Tibial nerve (tissue), 4 donors: ENCODE measurements at regions not wholly inside any gene's neighbourhood (a gene's known extent, or its start where the extent isn't known, plus 50 kb on each side); places are given as distances from the start of the nearest gene placed in this dataset.
A peak's percentile ranks its signal among the peaks of the same experiment; 100 is the strongest.

Experiments used
- DNase-seq, 2 donors: peaks; one replicate each; pipeline ENCODE4 v3.0.0-alpha.2; 2019; ENCODE audit warnings: low spot score in 2 of 2
- H3K27ac ChIP-seq, 4 donors: fragments of 200-600 bp; sonication (generic) in 3 of 4; one replicate each; pipeline ENCODE4 v1.5.1; 2017 to 2019; ENCODE audit warnings: mild to moderate bottlenecking in 1 of 4
- H3K27me3 ChIP-seq, 2 donors: fragments of 200-600 bp; sonication (generic) in 1 of 2; one replicate each; pipeline versions ENCODE4 v1.5.1 to v1.6.0; 2017 to 2019
- H3K36me3 ChIP-seq, 3 donors: fragments of 200-600 bp; sonication (generic); one replicate each; pipeline ENCODE4 v1.5.1; 2018 to 2019
- H3K4me1 ChIP-seq, 4 donors: fragments of 200-600 bp; sonication (generic) in 3 of 4; one replicate each; pipeline ENCODE4 v1.5.1; 2017 to 2019
- H3K4me3 ChIP-seq, 4 donors: fragments of 200-600 bp; sonication (generic) in 3 of 4; one replicate each; pipeline ENCODE4 v1.5.1; 2017 to 2019; ENCODE audit warnings: mild to moderate bottlenecking in 1 of 4, moderate library complexity in 1 of 4
- H3K9me3 ChIP-seq, 4 donors: fragments of 200-600 bp; sonication (generic) in 3 of 4; one replicate each; pipeline ENCODE4 v1.5.1; 2017 to 2019
- EP300 ChIP-seq, 2 donors: sonication (generic); formaldehyde crosslinking; IDR thresholded peaks; one replicate each; pipeline ENCODE4 v1.6.1; 2017; ENCODE audit warnings: antibody characterized with exemption in 2 of 2, mild to moderate bottlenecking in 1 of 2
- POLR2A ChIP-seq, 2 donors: fragments of 450-650 bp; IDR thresholded peaks; one replicate each; pipeline ENCODE4 v1.6.1; 2017; ENCODE audit warnings: antibody characterized with exemption in 2 of 2, mild to moderate bottlenecking in 2 of 2, moderate library complexity in 2 of 2
- WGBS, 2 donors: methylation state at CpG; one replicate each; pipeline ENCODE4 v1.1.5; 2018; 5-methylcytosine and 5-hydroxymethylcytosine counted together
- TF ChIP-seq, protein P1 (sequence below), 5 experiments: fragments of 200-600 bp in 3 of 5; fragments of 450-650 bp in 2 of 5; sonication (generic) in 3 of 5; IDR thresholded peaks; one replicate each; pipeline ENCODE4 v1.5.1; 2016 to 2019; ENCODE audit warnings: antibody characterized with exemption in 5 of 5, mild to moderate bottlenecking in 3 of 5, moderate library complexity in 2 of 5

DNA sequence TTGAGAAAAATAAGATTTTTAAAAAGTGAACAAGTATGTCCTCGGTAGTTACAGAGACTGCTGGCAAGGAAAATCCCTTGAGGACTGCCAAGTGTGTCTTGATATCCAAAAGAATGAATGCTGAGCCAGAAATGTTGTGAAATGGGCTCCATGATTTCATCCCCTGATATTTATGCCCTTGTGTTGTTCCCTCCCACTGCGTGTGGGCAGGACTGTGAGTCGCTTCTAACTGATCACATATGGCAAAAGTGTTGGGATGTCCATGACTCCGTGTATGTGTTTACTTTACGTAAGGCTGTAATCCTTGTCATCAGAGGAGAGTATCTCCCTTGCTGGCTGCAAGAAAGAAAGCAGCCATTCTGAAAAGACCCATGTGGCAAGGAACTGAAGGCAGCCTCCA lies 285.1 kb downstream of the SS18 start:
- no peak overlapping the region for H3K27ac ChIP-seq
- H3K4me3 ChIP-seq: no peak overlapping the region
- no peaks in the 10 kb centered on the region for H3K4me1 ChIP-seq
- 58 to 70% methylated on average over 5 of the region's 5 CpGs for WGBS, 2 donors
- H3K36me3 ChIP-seq: no peaks in the 10 kb centered on the region
- no peaks in the 10 kb centered on the region for H3K27me3 ChIP-seq
- DNase-seq: peak in 1 of 2 donors; percentile 18
- no peaks in the 10 kb centered on the region for H3K9me3 ChIP-seq
- TF ChIP-seq POLR2A (IDR thresholded peaks at IDR 0.05) (no peak), EP300 (IDR thresholded peaks at IDR 0.05) (no peak)
- TF ChIP-seq, protein P1, sequence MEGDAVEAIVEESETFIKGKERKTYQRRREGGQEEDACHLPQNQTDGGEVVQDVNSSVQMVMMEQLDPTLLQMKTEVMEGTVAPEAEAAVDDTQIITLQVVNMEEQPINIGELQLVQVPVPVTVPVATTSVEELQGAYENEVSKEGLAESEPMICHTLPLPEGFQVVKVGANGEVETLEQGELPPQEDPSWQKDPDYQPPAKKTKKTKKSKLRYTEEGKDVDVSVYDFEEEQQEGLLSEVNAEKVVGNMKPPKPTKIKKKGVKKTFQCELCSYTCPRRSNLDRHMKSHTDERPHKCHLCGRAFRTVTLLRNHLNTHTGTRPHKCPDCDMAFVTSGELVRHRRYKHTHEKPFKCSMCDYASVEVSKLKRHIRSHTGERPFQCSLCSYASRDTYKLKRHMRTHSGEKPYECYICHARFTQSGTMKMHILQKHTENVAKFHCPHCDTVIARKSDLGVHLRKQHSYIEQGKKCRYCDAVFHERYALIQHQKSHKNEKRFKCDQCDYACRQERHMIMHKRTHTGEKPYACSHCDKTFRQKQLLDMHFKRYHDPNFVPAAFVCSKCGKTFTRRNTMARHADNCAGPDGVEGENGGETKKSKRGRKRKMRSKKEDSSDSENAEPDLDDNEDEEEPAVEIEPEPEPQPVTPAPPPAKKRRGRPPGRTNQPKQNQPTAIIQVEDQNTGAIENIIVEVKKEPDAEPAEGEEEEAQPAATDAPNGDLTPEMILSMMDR (IDR thresholded peaks at IDR 0.05): no peak

DNA sequence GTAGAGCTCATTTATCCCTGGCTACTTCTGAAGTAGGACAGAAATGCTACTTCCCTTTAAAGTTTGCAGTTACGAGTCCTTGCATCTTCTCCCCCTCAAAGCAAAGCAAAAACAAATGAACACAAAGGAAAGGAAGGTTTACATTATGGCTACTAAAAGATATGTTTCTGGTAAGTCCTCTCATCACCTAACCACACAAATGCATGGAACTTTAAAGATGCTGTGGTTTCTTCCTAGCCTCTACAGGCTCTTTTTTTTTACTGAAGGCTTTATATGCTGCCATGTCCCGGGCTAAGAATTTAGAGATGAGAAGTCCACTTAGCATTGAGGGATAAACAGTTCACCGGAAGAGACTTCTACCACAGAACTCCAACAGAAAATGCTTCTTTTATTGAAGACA lies 291.2 kb downstream of the SS18 start:
- WGBS, 2 donors: 94 to 95% methylated on average over 3 of the region's 3 CpGs
- no peak overlapping the region for H3K27ac ChIP-seq
- H3K27me3 ChIP-seq: no peaks in the 10 kb centered on the region
- H3K4me1 ChIP-seq: no peaks in the 10 kb centered on the region
- no peak overlapping the region for H3K4me3 ChIP-seq
- TF ChIP-seq POLR2A (IDR thresholded peaks at IDR 0.05) (no peak), EP300 (IDR thresholded peaks at IDR 0.05) (no peak)
- TF ChIP-seq, protein P1 (IDR thresholded peaks at IDR 0.05): no peak
- H3K9me3 ChIP-seq: no peaks in the 10 kb centered on the region
- DNase-seq: no peak
- H3K36me3 ChIP-seq: no peaks in the 10 kb centered on the region

DNA sequence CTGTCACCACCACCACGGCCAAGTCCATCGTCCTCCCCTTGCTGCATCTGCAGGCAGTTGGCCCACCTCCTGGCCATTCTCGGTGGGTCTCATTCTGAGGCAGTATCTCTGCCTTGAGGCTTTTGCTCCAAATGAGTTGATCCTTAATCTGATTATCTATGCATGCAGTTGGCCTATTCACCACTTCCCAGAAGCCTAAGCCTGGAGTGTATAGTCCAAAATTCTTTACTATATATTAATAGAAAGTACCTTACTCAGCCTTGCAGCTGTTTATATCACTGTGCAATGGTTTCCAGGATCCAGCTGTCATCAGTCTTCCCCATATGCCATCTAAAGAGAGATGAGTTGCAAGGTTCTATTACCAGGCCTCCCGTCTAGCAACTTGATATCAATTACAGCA lies 292.4 kb downstream of the SS18 start:
- Histone ChIP-seq H3K4me1 (no peaks in the 10 kb centered on the region), H3K36me3 (no peaks in the 10 kb centered on the region), H3K9me3 (no peaks in the 10 kb centered on the region), H3K27me3 (no peaks in the 10 kb centered on the region), H3K4me3 (no peak overlapping the region), H3K27ac (no peak overlapping the region)
- DNase-seq: no peak
- 85 to 91% methylated on average over 4 of the region's 4 CpGs for WGBS, 2 donors
- no peak for TF ChIP-seq EP300 (IDR thresholded peaks at IDR 0.05)
- TF ChIP-seq, protein P1 (IDR thresholded peaks at IDR 0.05): no peak
- TF ChIP-seq POLR2A (IDR thresholded peaks at IDR 0.05): no peak

DNA sequence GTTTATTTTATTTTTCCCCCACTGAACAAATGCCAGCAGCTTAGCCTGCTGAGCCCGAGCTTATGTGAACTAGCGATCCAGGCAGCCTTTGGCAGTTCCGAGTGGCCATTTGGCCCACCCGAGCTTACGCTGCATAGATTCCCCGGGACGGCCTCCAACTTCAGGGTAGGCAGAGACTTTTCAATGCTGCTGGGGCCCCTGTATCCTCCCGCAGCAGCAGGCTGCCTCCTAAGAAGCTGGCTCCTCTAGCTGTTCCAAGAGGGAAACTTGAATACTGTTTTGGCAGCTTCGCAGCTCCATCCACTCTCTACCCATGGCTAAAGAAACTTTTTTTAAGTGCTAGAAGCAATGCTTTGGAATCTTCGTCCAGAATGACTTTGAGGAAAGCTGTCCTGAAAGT lies 295.2 kb downstream of the SS18 start:
- no peak for DNase-seq
- no peak overlapping the region for H3K27ac ChIP-seq
- no peak for TF ChIP-seq EP300 (IDR thresholded peaks at IDR 0.05)
- TF ChIP-seq, protein P1 (IDR thresholded peaks at IDR 0.05): no peak
- H3K4me3 ChIP-seq: no peak overlapping the region
- H3K36me3 ChIP-seq: no peaks in the 10 kb centered on the region
- WGBS, 2 donors: 66 to 68% methylated on average over 10 of the region's 10 CpGs
- H3K9me3 ChIP-seq: no peaks in the 10 kb centered on the region
- H3K4me1 ChIP-seq: no peaks in the 10 kb centered on the region
- H3K27me3 ChIP-seq: no peaks in the 10 kb centered on the region

DNA sequence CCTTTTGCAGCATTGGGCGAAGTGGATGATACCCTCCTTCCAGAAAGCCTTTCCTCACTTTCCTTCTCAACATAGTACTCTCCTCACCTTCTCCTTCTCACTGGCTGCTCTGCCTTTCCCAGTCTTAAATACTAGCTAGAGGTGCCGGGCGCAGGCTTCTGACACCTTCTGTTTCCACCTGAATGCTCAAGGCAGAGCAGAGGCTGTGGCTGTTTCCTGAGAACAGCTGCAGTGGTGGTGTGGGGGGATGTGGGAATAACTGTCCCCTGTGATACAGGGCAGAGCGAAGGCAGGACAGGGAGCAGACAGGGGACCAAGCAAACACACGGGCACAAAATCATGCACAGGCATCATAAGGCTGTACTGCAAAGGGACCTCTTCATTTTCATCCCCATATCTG lies 303.1 kb downstream of the SS18 start:
- H3K4me3 ChIP-seq: no peak overlapping the region
- WGBS, 2 donors: 86 to 95% methylated on average over 5 of the region's 5 CpGs

More for the DNA sequence above, 303.1 kb downstream of the SS18 start:
- DNase-seq: no peak
- H3K9me3 ChIP-seq: no peaks in the 10 kb centered on the region
- TF ChIP-seq EP300 (IDR thresholded peaks at IDR 0.05) (no peak), POLR2A (IDR thresholded peaks at IDR 0.05) (no peak)
- TF ChIP-seq, protein P1 (IDR thresholded peaks at IDR 0.05): no peak
- no peaks in the 10 kb centered on the region for H3K4me1 ChIP-seq
- H3K27me3 ChIP-seq: no peaks in the 10 kb centered on the region
- H3K36me3 ChIP-seq: no peaks in the 10 kb centered on the region
- H3K27ac ChIP-seq: no peak overlapping the region
